Testis (tissue), 2 donors: ENCODE measurements at regions not wholly inside any gene's neighbourhood (a gene's known extent, or its start where the extent isn't known, plus 50 kb on each side); places are given as distances from the start of the nearest gene placed in this dataset.
"Not testable (repeated sequence)": the region's sequence is repeated elsewhere in the genome, so short reads cannot be mapped to it uniquely, and the experiment has no call there.

Experiments used
- CTCF ChIP-seq, 3 experiments: fragments of 450-650 bp in 2 of 3; fragments of 200-600 bp in 1 of 3; sonication (generic) in 1 of 3; IDR thresholded peaks; one replicate each; pipeline ENCODE4 v1.5.1; 2016 to 2019; ENCODE audit warnings: antibody characterized with exemption in 3 of 3, mild to moderate bottlenecking in 2 of 3, moderate library complexity in 1 of 3
- POLR2A ChIP-seq: fragments of 450-650 bp; IDR thresholded peaks from one replicate; pipeline ENCODE4 v1.6.1; 2017; ENCODE audit warnings: antibody characterized with exemption, mild to moderate bottlenecking, moderate library complexity

- not testable (repeated sequence) for TF ChIP-seq CTCF (IDR thresholded peaks at IDR 0.05); POLR2A
Measured at GRCh38 chr13:63218596-63218995, 1802.9 kb upstream of the PCDH20 start.
